ENCODE measurements at regions not wholly inside any gene's neighbourhood (a gene's known extent, or its start where the extent isn't known, plus 50 kb on each side); places are given as distances from the start of the nearest gene placed in this dataset.

- no peak for TF ChIP-seq ZNF449 (CRISPR knock-in tag; IDR thresholded peaks at IDR 0.05)
- no peak for TF ChIP-seq C11orf30 (IDR thresholded peaks at IDR 0.05; ENCODE audit: low read depth)
- no peak for TF ChIP-seq ARID4B (CRISPR knock-in tag; IDR thresholded peaks at IDR 0.05)
- no peak for TF ChIP-seq NONO (IDR thresholded peaks at IDR 0.05; ENCODE audit: low read depth in 2 of 2, low read length in 1 of 2)
- no peak for TF ChIP-seq ILF3 (IDR thresholded peaks at IDR 0.05; ENCODE audit: borderline replicate concordance)
- TF ChIP-seq ZNF785 (CRISPR knock-in tag; IDR thresholded peaks at IDR 0.05): no peak
- no peak for TF ChIP-seq RAD51 (IDR thresholded peaks at IDR 0.05; ENCODE audit: borderline replicate concordance, low read depth)
- TF ChIP-seq ZNF609 (CRISPR knock-in tag; IDR thresholded peaks at IDR 0.05; ENCODE audit: borderline replicate concordance): no peak
- TF ChIP-seq TAF7 (tag; IDR thresholded peaks at IDR 0.05): 0 out of 2 replicates have a peak, but pooled peaks have one; percentile 49
- TF ChIP-seq CEBPB (tag; IDR thresholded peaks at IDR 0.05): peak; percentile 81
- TF ChIP-seq ZNF766 (CRISPR knock-in tag; conservative IDR thresholded peaks at IDR 0.05): peak; percentile 79; the same call in 1 of the 2 replicates
- no peak for TF ChIP-seq CSDE1 (IDR thresholded peaks at IDR 0.05)
- no peak for TF ChIP-seq ZNF707 (CRISPR knock-in tag; conservative IDR thresholded peaks at IDR 0.05)
- TF ChIP-seq TGIF2 (CRISPR knock-in tag; IDR thresholded peaks at IDR 0.05): no peak
- no peak for TF ChIP-seq HDGF (IDR thresholded peaks at IDR 0.05)
- no peak for TF ChIP-seq ZFP36 (IDR thresholded peaks at IDR 0.05; ENCODE audit: low read depth, low read length, partially characterized antibody)
Observed at GRCh38 chr1:234778221-234779159, 168.5 kb upstream of the IRF2BP2 start (continued).

All from K562 (cell line).